PC-9 (cell line): ENCODE measurements at regions not wholly inside any gene's neighbourhood (a gene's known extent, or its start where the extent isn't known, plus 50 kb on each side); places are given as distances from the start of the nearest gene placed in this dataset.

Experiments
- BruUV-seq: library from RNA; stranded (reverse); fragments of 400-500 nt; replicated peaks from 2 replicates; lab custom pipeline; 2021; lab: Mats Ljungman, UMichigan
- CTCF ChIA-PET: fragments of 300-600 bp; sonication (Branson Sonifier 250); formaldehyde crosslinking; loops from one replicate; lab custom pipeline; 2022; ENCODE audit warnings: antibody characterized with exemption; lab: Charles Lee
- POLR2A ChIA-PET: fragments of 300-600 bp; sonication (Branson Sonifier 250); formaldehyde crosslinking; loops from one replicate; lab custom pipeline; 2022; ENCODE audit warnings: antibody characterized with exemption; ENCODE audit not compliant: unreplicated experiment; lab: Charles Lee
- DNase-seq, 2 experiments: peaks; one replicate each; pipeline versions ENCODE4 v3.0.0 to v3.0.0-alpha.2; 2015 to 2022; ENCODE audit warnings: mixed read lengths in 1 of 2
- H2AFZ ChIP-seq: fragments of 200-600 bp; sonication (generic); 2 replicates; pipeline ENCODE4 v1.8.1; 2017; ENCODE audit warnings: antibody characterized with exemption
- H3F3A ChIP-seq: fragments of 200-600 bp; sonication (generic); 2 replicates; pipeline ENCODE4 v1.8.1; 2017; ENCODE audit warnings: antibody characterized with exemption, mild to moderate bottlenecking, low read depth; ENCODE audit not compliant: insufficient read depth
- H3K27ac ChIP-seq: fragments of 200-600 bp; sonication (generic); 2 replicates; pipeline ENCODE4 v1.6.1; 2016; ENCODE audit warnings: mixed run types
- H3K27me3 ChIP-seq: fragments of 200-600 bp; sonication (generic); 2 replicates; pipeline ENCODE4 v1.6.1; 2016; ENCODE audit warnings: low read depth, mixed run types; ENCODE audit not compliant: insufficient read depth
- H3K36me3 ChIP-seq: fragments of 200-600 bp; sonication (generic); 2 replicates; pipeline ENCODE4 v1.6.1; 2016; ENCODE audit warnings: low read depth, mixed run types
- H3K4me1 ChIP-seq: fragments of 200-600 bp; sonication (generic); replicated peaks from 2 replicates; pipeline ENCODE4 v1.6.1; 2016; ENCODE audit warnings: mixed run types; ENCODE audit not compliant: insufficient read depth
- H3K4me2 ChIP-seq: fragments of 200-600 bp; sonication (generic); 2 replicates; pipeline ENCODE4 v1.6.1; 2017; ENCODE audit warnings: mixed run types
- H3K4me3 ChIP-seq: fragments of 200-600 bp; sonication (generic); 2 replicates; pipeline ENCODE4 v1.6.1; 2016; ENCODE audit warnings: mixed run types
- H3K79me2 ChIP-seq: fragments of 200-600 bp; sonication (generic); 2 replicates; pipeline ENCODE4 v1.6.1; 2017; ENCODE audit warnings: low read depth, mixed run types
- H3K9me2 ChIP-seq: fragments of 200-600 bp; sonication (generic); 2 replicates; pipeline ENCODE4 v1.8.1; 2017; ENCODE audit warnings: mild to moderate bottlenecking; ENCODE audit not compliant: insufficient read depth
- H3K9me3 ChIP-seq: fragments of 200-600 bp; sonication (generic); 2 replicates; pipeline ENCODE4 v1.8.1; 2016; ENCODE audit warnings: low read depth; ENCODE audit not compliant: insufficient read depth
- H4K20me1 ChIP-seq: fragments of 200-600 bp; sonication (generic); 2 replicates; pipeline ENCODE4 v1.8.1; 2017; ENCODE audit not compliant: insufficient read depth
- CTCF ChIP-seq: fragments of 200-600 bp; sonication (generic); conservative IDR thresholded peaks from 2 replicates; pipeline ENCODE4 v1.6.1; 2017; ENCODE audit warnings: mixed run types, antibody characterized with exemption, mild to moderate bottlenecking, moderate library complexity
- EZH2 ChIP-seq: fragments of 200-600 bp; sonication (generic); IDR thresholded peaks from 2 replicates; pipeline ENCODE4 v1.8.0; 2017; ENCODE audit warnings: antibody characterized with exemption, low read depth
- intact Hi-C: fragments of 100-400 bp; cut with micrococcal nuclease; formaldehyde crosslinking; loops from one replicate; pipeline ENCODE4 v1.10.0; 2022; ENCODE audit not compliant: unreplicated experiment

GRCh38 chr6:3631877-3632276 lies 119.6 kb downstream of the PXDC1 start:
- H3K27ac ChIP-seq = no peak overlapping the region
- H4K20me1 ChIP-seq = no peaks in the 10 kb centered on the region
- no peaks in the 10 kb centered on the region for H3K27me3 ChIP-seq
- no peak overlapping the region for H3K4me2 ChIP-seq
- H3K9me3 ChIP-seq = no peaks in the 10 kb centered on the region
- H3K4me3 ChIP-seq = no peak overlapping the region
- no peak overlapping the region for H2AFZ ChIP-seq
- no TSS peak for BruUV-seq
- H3K36me3 ChIP-seq = no peaks in the 10 kb centered on the region
- no peak for DNase-seq
- H3F3A ChIP-seq = no peaks in the 10 kb centered on the region
- no peaks in the 10 kb centered on the region for H3K9me2 ChIP-seq
- no peaks in the 10 kb centered on the region for H3K79me2 ChIP-seq
- intact Hi-C loops = no loop called here
- no peak for TF ChIP-seq EZH2
- TF ChIP-seq CTCF = no peak
- ChIA-PET POLR2A (no interaction called here), CTCF (no interaction called here)
- H3K4me1 ChIP-seq = no peaks in the 10 kb centered on the region

- H3K79me2 ChIP-seq = no peaks in the 10 kb centered on the region
- POLR2A ChIA-PET = no interaction called here
- no peaks in the 10 kb centered on the region for H3K4me1 ChIP-seq
- no peaks in the 10 kb centered on the region for H3K9me2 ChIP-seq
- CTCF ChIA-PET = no interaction called here
- H3F3A ChIP-seq = no peaks in the 10 kb centered on the region
- no peak overlapping the region for H2AFZ ChIP-seq
- TF ChIP-seq CTCF (no peak), EZH2 (no peak)
- intact Hi-C loops = no loop called here
- no peak overlapping the region for H3K4me3 ChIP-seq
- no peaks in the 10 kb centered on the region for H3K9me3 ChIP-seq
- no peak overlapping the region for H3K4me2 ChIP-seq
- no peaks in the 10 kb centered on the region for H3K27me3 ChIP-seq
- DNase-seq = no peak
- no TSS peak for BruUV-seq
- H3K36me3 ChIP-seq = no peaks in the 10 kb centered on the region
- H4K20me1 ChIP-seq = no peaks in the 10 kb centered on the region
- no peak overlapping the region for H3K27ac ChIP-seq
These were observed 120.3 kb downstream of the PXDC1 start for GRCh38 chr6:3631186-3631585.

- Histone ChIP-seq H2AFZ (no peak overlapping the region), H3K9me3 (no peaks in the 10 kb centered on the region), H4K20me1 (no peaks in the 10 kb centered on the region), H3K36me3 (no peaks in the 10 kb centered on the region), H3F3A (no peaks in the 10 kb centered on the region), H3K27ac (no peak overlapping the region), H3K4me3 (no peak overlapping the region), H3K4me1 (no peaks in the 10 kb centered on the region), H3K4me2 (no peak overlapping the region), H3K27me3 (no peaks in the 10 kb centered on the region), H3K9me2 (no peaks in the 10 kb centered on the region), H3K79me2 (no peaks in the 10 kb centered on the region)
- no peak for DNase-seq
- intact Hi-C loops = no loop called here
- CTCF ChIA-PET = no interaction called here
- TF ChIP-seq CTCF = no peak
- no peak for TF ChIP-seq EZH2
- POLR2A ChIA-PET = no interaction called here
- BruUV-seq = no TSS peak
These were observed 121.2 kb downstream of the PXDC1 start for GRCh38 chr6:3630258-3630835.
